Muscle of arm (tissue), 1 donor: ENCODE measurements at regions not wholly inside any gene's neighbourhood (a gene's known extent, or its start where the extent isn't known, plus 50 kb on each side); places are given as distances from the start of the nearest gene placed in this dataset.
"Not testable (repeated sequence)": the region's sequence is repeated elsewhere in the genome, so short reads cannot be mapped to it uniquely, and the experiment has no call there.

Source experiments
- DNase-seq: peaks from one replicate; pipeline ENCODE4 v3.0.0-alpha.2; 2013

GRCh38 chr3:181330257-181330656 is 340.7 kb upstream of the DNAJC19 start:
- no peak for DNase-seq

- no peak for DNase-seq
These were observed 339.5 kb upstream of the DNAJC19 start for GRCh38 chr3:181329024-181329423.

GRCh38 chr3:181328346-181328745 is 338.8 kb upstream of the DNAJC19 start:
- DNase-seq = no peak

- DNase-seq = no peak
These were observed 337.8 kb upstream of the DNAJC19 start for GRCh38 chr3:181327349-181327748.

GRCh38 chr3:181326637-181327223 is 337.2 kb upstream of the DNAJC19 start:
- DNase-seq = no peak

- DNase-seq = not testable (repeated sequence)
These were observed 335.0 kb upstream of the DNAJC19 start for GRCh38 chr3:181324516-181324915.

- no peak for DNase-seq
These were observed 328.8 kb upstream of the DNAJC19 start for GRCh38 chr3:181318321-181318720.

GRCh38 chr3:181317508-181317907 is 328.0 kb upstream of the DNAJC19 start:
- no peak for DNase-seq

GRCh38 chr3:181316482-181316881 is 326.9 kb upstream of the DNAJC19 start:
- DNase-seq = peak; percentile 4

GRCh38 chr3:181313335-181313734 is 323.8 kb upstream of the DNAJC19 start:
- DNase-seq = no peak

- DNase-seq = no peak
These were observed 321.6 kb upstream of the DNAJC19 start for GRCh38 chr3:181311186-181311585.

GRCh38 chr3:181302960-181303359 is 313.4 kb upstream of the DNAJC19 start:
- no peak for DNase-seq

- no peak for DNase-seq
These were observed 310.5 kb upstream of the DNAJC19 start for GRCh38 chr3:181300033-181300432.

- no peak for DNase-seq
These were observed 308.9 kb upstream of the DNAJC19 start for GRCh38 chr3:181298421-181298820.

GRCh38 chr3:181292984-181293383 is 303.4 kb upstream of the DNAJC19 start:
- DNase-seq = no peak

- DNase-seq = no peak
These were observed 301.4 kb upstream of the DNAJC19 start for GRCh38 chr3:181290941-181291340.

- DNase-seq = no peak
These were observed 299.8 kb upstream of the DNAJC19 start for GRCh38 chr3:181289306-181289705.

- DNase-seq = no peak
These were observed 298.6 kb upstream of the DNAJC19 start for GRCh38 chr3:181288145-181288544.

GRCh38 chr3:181279239-181279565 is 289.7 kb upstream of the DNAJC19 start:
- no peak for DNase-seq

- no peak for DNase-seq
These were observed 289.1 kb upstream of the DNAJC19 start for GRCh38 chr3:181278468-181279238.

- no peak for DNase-seq
These were observed 286.9 kb upstream of the DNAJC19 start for GRCh38 chr3:181276358-181276896.

GRCh38 chr3:181274025-181274424 is 284.5 kb upstream of the DNAJC19 start:
- DNase-seq = no peak

- DNase-seq = no peak
These were observed 277.8 kb upstream of the DNAJC19 start for GRCh38 chr3:181267312-181267711.
